ENCODE measurements at regions not wholly inside any gene's neighbourhood (a gene's known extent, or its start where the extent isn't known, plus 50 kb on each side); places are given as distances from the start of the nearest gene placed in this dataset.

- H3K36me3 ChIP-seq, result no peaks in the 10 kb centered on the region
- DNase-seq (ENCODE audit: low spot score), result no peak
- TF ChIP-seq CTCF (IDR thresholded peaks at IDR 0.05), result no peak
- no peak overlapping the region for H3K27ac ChIP-seq
- H3K4me1 ChIP-seq (ENCODE audit: control insufficient read depth in 1 of 2, low read depth in 2 of 2), result no peaks in the 10 kb centered on the region
- no peak overlapping the region for H3K4me3 ChIP-seq
- no peak for ATAC-seq (ENCODE audit: insufficient number of reproducible peaks, low FRiP score, low read depth)
- H3K27me3 ChIP-seq (replicated peaks; ENCODE audit: insufficient read depth), result no peaks in the 10 kb centered on the region
- peaks cover 5% of the 10 kb centered on the region for H3K9me3 ChIP-seq
Observed at GRCh38 chr9:84542554-84542953, 127.0 kb upstream of the NTRK2 start.

GRCh38 chr9:84554069-84554664 lies 115.4 kb upstream of the NTRK2 start:
- DNase-seq (ENCODE audit: low spot score) (no peak), ATAC-seq (ENCODE audit: insufficient number of reproducible peaks, low FRiP score, low read depth) (no peak)
- Histone ChIP-seq H3K36me3 (no peaks in the 10 kb centered on the region), H3K4me3 (no peak overlapping the region), H3K4me1 (ENCODE audit: control insufficient read depth in 1 of 2, low read depth in 2 of 2) (no peaks in the 10 kb centered on the region), H3K27ac (no peak overlapping the region), H3K27me3 (replicated peaks; ENCODE audit: insufficient read depth) (no peaks in the 10 kb centered on the region), H3K9me3 (no peaks in the 10 kb centered on the region)
- TF ChIP-seq CTCF (IDR thresholded peaks at IDR 0.05), result no peak

GRCh38 chr9:84556556-84556955 lies 113.0 kb upstream of the NTRK2 start:
- Histone ChIP-seq H3K9me3 (no peaks in the 10 kb centered on the region), H3K36me3 (no peaks in the 10 kb centered on the region), H3K4me1 (ENCODE audit: control insufficient read depth in 1 of 2, low read depth in 2 of 2) (no peaks in the 10 kb centered on the region), H3K4me3 (no peak overlapping the region), H3K27ac (no peak overlapping the region), H3K27me3 (replicated peaks; ENCODE audit: insufficient read depth) (no peaks in the 10 kb centered on the region)
- DNase-seq (ENCODE audit: low spot score) (no peak), ATAC-seq (ENCODE audit: insufficient number of reproducible peaks, low FRiP score, low read depth) (no peak)
- no peak for TF ChIP-seq CTCF (IDR thresholded peaks at IDR 0.05)

GRCh38 chr9:84557751-84558150 lies 111.8 kb upstream of the NTRK2 start:
- Histone ChIP-seq H3K27me3 (replicated peaks; ENCODE audit: insufficient read depth) (no peaks in the 10 kb centered on the region), H3K4me1 (ENCODE audit: control insufficient read depth in 1 of 2, low read depth in 2 of 2) (no peaks in the 10 kb centered on the region), H3K9me3 (no peaks in the 10 kb centered on the region), H3K36me3 (no peaks in the 10 kb centered on the region), H3K4me3 (no peak overlapping the region), H3K27ac (no peak overlapping the region)
- no peak for TF ChIP-seq CTCF (IDR thresholded peaks at IDR 0.05)
- ATAC-seq (ENCODE audit: insufficient number of reproducible peaks, low FRiP score, low read depth) (no peak), DNase-seq (ENCODE audit: low spot score) (no peak)

GRCh38 chr9:84563691-84564090 lies 105.8 kb upstream of the NTRK2 start:
- no peaks in the 10 kb centered on the region for H3K4me1 ChIP-seq (ENCODE audit: control insufficient read depth in 1 of 2, low read depth in 2 of 2)
- ATAC-seq (ENCODE audit: insufficient number of reproducible peaks, low FRiP score, low read depth), result no peak
- no peaks in the 10 kb centered on the region for H3K9me3 ChIP-seq
- no peaks in the 10 kb centered on the region for H3K36me3 ChIP-seq
- no peak for DNase-seq (ENCODE audit: low spot score)
- no peaks in the 10 kb centered on the region for H3K27me3 ChIP-seq (replicated peaks; ENCODE audit: insufficient read depth)
- no peak for TF ChIP-seq CTCF (IDR thresholded peaks at IDR 0.05)
- H3K4me3 ChIP-seq, result no peak overlapping the region
- no peak overlapping the region for H3K27ac ChIP-seq
